Left lobe of liver (tissue), 2 donors: ENCODE measurements at regions not wholly inside any gene's neighbourhood (a gene's known extent, or its start where the extent isn't known, plus 50 kb on each side); places are given as distances from the start of the nearest gene placed in this dataset.
"Not testable (repeated sequence)": the region's sequence is repeated elsewhere in the genome, so short reads cannot be mapped to it uniquely, and the experiment has no call there.

Source experiments
- ATAC-seq: fragments of 200-7000 bp; cut with Tn5 transposase; one replicate; pipeline ENCODE4 v1.9.1; 2020; ENCODE audit warnings: mild to moderate bottlenecking, moderate library complexity
- DNase-seq: peaks from one replicate; pipeline ENCODE4 v3.0.0-alpha.2; 2020; ENCODE audit warnings: low spot score
- donor health status: DM: no; HTN: no; CAD: no; lungs with moderate emphysema.
- donor health status: DM: no; HTN: yes; CAD: no.

GRCh38 chr11:92045301-92045700 is 179.3 kb upstream of the FAT3 start:
- ATAC-seq: no peak
- DNase-seq: no peak

DNA sequence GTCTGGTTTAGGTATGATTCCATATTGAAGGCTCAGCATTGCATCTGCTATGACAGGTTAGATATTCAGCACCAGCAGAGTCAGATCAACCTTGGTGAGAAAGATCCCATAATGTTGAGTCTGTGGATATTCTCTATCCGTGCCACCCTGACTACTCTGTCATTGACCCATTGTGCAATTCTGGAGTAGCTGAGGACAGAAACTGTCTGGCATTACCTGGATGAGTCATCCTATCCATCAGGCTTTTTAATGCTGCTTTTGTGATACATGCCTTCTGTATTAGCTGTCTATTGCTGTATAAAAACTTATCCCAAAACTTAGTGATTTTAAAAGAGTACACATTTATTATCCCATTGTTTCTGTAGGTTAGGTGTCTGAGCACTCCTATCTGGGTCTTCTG is 189.1 kb upstream of the FAT3 start:
- DNase-seq (no peak), ATAC-seq (peak; percentile 78)

- not testable (repeated sequence) for ATAC-seq, DNase-seq
Observed at GRCh38 chr11:92027136-92027535, 197.5 kb upstream of the FAT3 start.

DNA sequence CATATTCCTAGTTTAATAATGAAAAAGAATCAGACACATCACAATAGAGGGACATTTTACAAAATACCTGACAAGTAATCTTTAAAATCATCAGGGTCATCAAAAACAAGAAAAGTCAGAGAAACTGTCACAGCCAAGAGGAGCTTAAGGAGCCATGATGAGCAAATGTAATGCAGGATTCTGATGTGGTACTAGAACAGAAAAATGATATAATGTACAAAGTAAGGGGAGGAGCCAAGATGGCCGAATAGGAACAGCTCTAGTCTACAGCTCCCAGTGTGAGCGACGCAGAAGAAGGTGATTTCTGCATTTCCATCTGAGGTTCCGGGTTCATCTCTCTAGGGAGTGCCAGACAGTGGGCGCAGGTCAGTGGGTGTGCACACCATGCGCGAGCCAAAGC is 198.0 kb upstream of the FAT3 start:
- no peak for ATAC-seq
- DNase-seq: no peak

GRCh38 chr11:92024788-92025187 is 199.8 kb upstream of the FAT3 start:
- ATAC-seq: no peak

DNA sequence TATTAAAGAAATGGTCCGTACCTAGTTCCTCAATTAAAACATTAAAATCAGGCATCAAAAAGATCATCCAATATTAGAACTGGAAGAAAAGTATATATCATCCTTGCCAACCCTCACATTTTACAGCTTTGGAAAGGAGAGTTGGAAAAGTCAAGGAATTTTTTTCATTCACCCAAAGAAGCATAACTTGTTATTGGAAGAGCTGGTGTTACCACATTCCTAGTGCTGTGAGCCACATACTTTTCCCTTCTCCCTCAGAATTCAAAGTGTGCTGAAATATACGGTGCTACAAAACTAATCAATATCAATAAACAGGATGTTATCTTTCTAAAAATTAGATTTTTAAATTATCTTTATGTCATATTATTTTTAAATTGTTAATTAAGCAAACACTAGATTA is 202.1 kb upstream of the FAT3 start:
- DNase-seq (no peak), ATAC-seq (no peak)

More at GRCh38 chr11:92024788-92025187, 199.8 kb upstream of the FAT3 start:
- no peak for DNase-seq

- ATAC-seq (no peak), DNase-seq (no peak)
Observed at GRCh38 chr11:92018332-92018731, 206.3 kb upstream of the FAT3 start.

- ATAC-seq (no peak), DNase-seq (no peak)
Observed at GRCh38 chr11:92008249-92008648, 216.4 kb upstream of the FAT3 start.

DNA sequence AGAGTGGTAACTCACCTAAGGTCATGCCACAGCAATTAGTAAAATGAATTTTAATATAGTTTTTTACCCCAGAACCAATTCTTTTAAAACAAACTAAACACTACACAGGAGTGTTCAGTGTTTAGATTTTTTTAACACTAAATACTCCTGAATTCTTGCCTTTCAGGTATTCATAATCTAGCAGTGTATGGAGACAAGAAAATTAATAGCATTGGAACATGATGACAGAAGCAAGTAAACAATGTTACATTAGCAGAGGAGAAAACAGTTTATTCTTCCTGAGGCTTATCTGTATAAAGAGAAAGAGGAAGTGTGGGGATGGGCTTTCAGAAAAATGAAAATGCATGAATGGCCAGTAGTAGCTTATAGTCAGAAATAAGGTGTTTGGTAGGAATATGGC is 222.1 kb upstream of the FAT3 start:
- DNase-seq: no peak
- no peak for ATAC-seq

DNA sequence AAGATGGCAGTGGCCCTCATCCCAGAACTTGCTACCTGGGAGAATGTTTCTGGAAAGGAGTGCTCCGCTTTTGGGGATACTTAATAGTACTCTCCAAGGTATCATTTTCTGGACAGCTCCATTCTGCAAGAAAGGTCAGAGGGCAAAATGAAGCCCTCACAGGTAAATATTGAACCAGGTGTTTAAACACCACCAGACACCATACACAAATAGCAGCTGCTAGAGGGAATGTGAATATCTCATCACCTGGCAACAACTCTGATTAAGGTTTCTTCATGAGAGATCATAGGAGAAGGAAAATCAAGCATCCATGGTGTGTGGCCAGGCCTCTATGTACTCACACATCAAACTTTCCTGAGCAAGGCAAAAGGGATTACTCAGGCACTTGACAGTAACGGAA is 226.1 kb upstream of the FAT3 start:
- ATAC-seq (no peak), DNase-seq (no peak)

- DNase-seq: no peak
Observed at GRCh38 chr11:91997226-91997625, 227.4 kb upstream of the FAT3 start.

GRCh38 chr11:91996526-91996925 is 228.1 kb upstream of the FAT3 start:
- ATAC-seq (no peak), DNase-seq (no peak)

More at GRCh38 chr11:91997226-91997625, 227.4 kb upstream of the FAT3 start:
- ATAC-seq: no peak

GRCh38 chr11:91988443-91988842 is 236.2 kb upstream of the FAT3 start:
- not testable (repeated sequence) for ATAC-seq

DNA sequence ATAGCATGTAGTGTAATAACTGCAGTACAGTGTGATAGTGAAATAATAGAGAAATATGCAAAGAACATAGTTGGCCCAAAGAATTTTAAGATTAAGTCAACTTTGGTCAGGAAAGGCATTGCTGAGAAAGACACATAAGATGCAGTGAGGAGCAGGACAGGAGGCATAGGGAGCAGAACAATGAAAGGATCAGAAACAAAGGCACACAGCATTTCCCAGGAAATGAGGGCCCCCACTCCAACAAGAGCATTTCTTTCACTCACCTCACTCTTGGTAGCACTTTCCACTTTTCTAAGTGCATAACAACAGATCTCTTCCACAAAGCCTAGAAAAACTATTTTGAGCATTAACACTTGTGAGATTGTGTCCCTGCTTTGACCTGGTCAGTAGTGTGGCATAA is 238.4 kb upstream of the FAT3 start:
- no peak for DNase-seq
- no peak for ATAC-seq

More at GRCh38 chr11:91988443-91988842, 236.2 kb upstream of the FAT3 start:
- not testable (repeated sequence) for DNase-seq

DNA sequence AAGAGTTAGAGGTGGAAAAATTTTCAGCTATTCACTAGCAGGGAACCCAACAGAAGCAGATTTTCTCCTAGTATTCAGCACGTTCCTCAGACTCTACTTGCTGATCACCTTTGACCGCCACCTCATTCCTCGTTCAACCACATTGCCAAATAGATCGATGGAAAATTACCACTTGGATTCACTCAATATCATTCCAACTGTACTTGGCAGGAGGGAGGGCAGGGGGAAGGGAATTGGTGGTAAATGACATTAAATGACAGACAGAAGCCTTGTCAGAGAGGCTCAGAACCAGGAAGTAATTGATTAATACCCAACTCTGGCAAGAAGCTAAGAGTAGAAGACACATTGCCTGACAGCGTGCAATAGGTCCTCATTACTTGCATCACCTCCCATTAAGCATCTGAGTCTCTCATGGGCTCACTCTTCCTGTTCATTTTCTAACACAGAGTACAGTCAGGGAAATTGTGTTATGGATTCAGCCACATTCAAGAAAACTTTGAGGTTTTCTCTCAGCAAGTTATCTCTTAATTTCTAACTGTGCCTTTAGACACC is 240.5 kb upstream of the FAT3 start:
- no peak for DNase-seq
- ATAC-seq: peak; percentile 43

DNA sequence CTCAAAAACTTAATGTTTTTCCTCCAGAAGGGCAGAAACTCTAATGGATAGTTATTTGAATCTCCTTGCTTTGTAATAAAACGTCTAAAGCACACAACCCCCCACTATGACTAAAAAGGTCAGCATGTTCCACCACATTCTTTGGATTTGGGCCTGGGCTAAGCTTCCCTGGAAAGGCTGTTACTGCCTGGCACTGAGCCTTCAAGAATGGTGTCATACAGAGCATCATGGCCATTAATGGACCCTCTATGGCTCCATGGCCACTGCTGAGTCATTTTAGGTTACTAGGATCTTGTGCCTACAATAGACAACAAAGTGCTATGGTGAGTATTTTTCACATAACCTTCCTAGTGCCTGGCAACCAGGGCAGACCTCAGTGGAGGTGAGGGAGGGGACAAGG is 242.6 kb upstream of the FAT3 start:
- ATAC-seq (peak; percentile 54), DNase-seq (no peak)

GRCh38 chr11:91979775-91980174 is 244.8 kb upstream of the FAT3 start:
- ATAC-seq (no peak), DNase-seq (no peak)

GRCh38 chr11:91978747-91979146 is 245.9 kb upstream of the FAT3 start:
- no peak for DNase-seq
- ATAC-seq: no peak

GRCh38 chr11:91972665-91973266 is 251.9 kb upstream of the FAT3 start:
- DNase-seq (peak; percentile 52), ATAC-seq (peak; percentile 62)

DNA sequence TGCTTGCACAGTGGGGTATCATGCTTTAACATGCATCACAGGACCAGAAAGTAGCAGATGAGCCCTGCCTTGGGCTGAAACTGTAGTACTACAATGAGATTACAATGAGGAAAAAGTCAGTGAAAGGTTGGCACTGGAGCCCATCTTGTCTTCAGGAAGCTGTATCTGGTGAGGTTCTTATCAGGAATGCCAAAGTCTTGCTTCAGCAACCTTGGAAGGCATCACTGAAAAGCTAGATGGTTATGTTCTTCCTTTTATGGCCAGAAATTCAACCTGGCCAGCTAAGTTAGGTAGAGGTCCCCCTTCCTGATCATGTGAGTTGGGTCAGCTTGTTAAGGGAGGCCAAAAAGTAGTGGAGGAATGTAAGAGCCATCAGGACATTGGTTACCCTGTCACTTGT is 254.0 kb upstream of the FAT3 start:
- ATAC-seq (no peak), DNase-seq (no peak)

- no peak for ATAC-seq
- DNase-seq: no peak
Observed at GRCh38 chr11:91969486-91969885, 255.1 kb upstream of the FAT3 start.

DNA sequence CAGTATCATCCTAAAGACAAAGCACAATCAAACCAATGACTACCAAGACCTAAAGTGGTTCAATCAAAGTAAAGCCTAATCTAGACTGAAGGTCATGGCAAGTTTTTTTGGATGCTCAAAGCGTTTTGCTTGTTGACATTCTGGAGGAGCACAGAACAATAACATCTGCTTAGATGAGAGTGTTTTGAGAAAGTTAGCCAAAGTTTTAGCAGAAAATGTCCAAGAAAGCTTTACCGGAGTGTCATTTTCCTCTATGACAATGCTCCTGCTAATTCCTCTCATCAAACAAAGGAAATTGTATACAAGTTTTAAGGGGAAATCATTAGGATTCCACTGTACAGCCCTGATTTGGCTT is 256.9 kb upstream of the FAT3 start:
- ATAC-seq: peak; percentile 40
- DNase-seq: no peak

DNA sequence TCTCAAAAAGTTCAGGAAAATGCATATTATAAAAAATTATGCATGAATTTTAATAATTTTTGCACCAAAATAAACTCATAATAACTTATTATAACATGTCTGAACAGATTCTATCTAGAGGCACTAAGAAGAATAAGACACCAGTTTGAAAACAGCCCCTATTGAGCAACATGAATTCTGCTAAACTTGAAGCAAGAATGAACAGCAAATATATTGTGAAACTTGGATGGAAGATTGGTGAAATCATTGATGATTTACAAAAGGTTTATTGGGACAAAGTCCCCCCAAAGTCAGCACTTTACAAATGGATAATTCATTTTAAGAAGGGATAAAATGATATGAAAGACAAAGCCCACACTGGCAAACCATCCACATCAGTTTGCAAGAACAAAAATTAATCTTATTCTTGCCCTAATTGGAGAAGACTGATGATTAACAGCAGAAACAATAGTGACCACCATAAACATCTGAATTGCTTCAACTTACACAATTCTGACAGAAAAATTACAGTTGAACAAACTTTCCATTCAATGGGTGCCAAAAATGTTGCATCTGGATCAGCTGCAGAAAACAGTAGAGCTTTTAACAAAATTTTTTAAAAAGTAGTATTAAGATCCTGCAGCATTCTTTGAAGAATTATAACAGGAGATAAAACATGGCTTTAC is 257.5 kb upstream of the FAT3 start:
- peak; percentile 63 for ATAC-seq

More for the DNA sequence above, 257.5 kb upstream of the FAT3 start:
- DNase-seq: no peak
